ENCODE measurements at regions not wholly inside any gene's neighbourhood (a gene's known extent, or its start where the extent isn't known, plus 50 kb on each side); places are given as distances from the start of the nearest gene placed in this dataset.
"Not testable (repeated sequence)": the region's sequence is repeated elsewhere in the genome, so short reads cannot be mapped to it uniquely, and the experiment has no call there.

DNA sequence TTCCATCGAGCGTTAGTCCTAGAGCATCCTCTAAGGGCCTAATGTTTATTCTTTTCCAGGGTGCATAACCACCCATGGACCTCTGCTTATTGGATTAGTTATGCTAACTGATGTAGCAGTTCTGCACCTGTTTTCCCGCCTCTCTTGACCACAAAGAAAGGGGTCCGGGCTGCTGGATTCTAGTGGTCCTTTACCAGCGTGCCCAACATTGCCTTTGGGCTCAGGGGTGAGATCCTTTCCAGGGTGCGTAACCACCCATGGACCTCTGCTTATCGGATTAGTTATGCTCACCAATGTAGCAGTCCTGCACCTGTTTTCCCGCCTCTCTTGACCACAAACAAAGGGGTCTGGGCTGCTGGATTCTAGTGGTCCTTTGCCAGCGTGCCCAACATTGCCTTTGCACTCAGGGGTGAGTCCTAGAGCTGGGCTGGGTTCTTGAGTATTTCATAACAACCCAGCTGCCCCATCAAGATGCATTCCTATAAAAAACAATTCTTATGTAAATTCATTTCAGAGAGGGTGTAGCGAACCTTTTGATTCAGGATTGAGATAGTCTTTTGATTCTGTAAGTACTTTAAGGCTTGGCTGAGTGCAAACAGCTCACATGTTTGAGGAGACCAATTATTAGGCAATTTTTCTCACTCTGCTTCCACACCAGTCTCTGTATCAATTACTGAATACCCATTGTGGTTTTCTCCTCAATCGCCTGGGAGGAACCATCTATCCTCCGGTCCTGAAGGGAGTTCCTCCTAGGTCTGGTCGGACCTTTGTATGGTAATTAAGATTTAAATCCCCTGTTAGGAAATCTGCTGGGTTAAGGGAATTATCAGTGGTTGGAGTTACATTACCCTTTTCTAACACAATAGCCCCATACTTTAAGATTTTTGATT is 253.0 kb upstream of the CNR1 start:
- H3K27me3 ChIP-seq (replicated peaks; ENCODE audit: insufficient read depth); H3K4me3 ChIP-seq; H3K4me1 ChIP-seq (ENCODE audit: insufficient read depth); H3K4me2 ChIP-seq (ENCODE audit: unreplicated experiment); H3K9me3 ChIP-seq (ENCODE audit: low read depth); H3K79me2 ChIP-seq (ENCODE audit: insufficient read depth); H3K9ac ChIP-seq; DNase-seq; H3F3A ChIP-seq (ENCODE audit: insufficient read depth); H2AFZ ChIP-seq; H3K27ac ChIP-seq; H4K20me1 ChIP-seq (ENCODE audit: insufficient read depth); in situ Hi-C loops (cut with MboI); H3K9me2 ChIP-seq (ENCODE audit: insufficient read depth); H3K36me3 ChIP-seq (ENCODE audit: low read depth): not testable (repeated sequence)
- 36 to 43% methylated on average over 13 of the region's 13 CpGs for WGBS, 2 experiments (ENCODE audit: low coverage in 1 of 2, low lambda C conversion rate in 2 of 2, missing lambda C conversion rate in 2 of 2)

- H3K79me2 ChIP-seq (ENCODE audit: insufficient read depth); H3K27me3 ChIP-seq (replicated peaks; ENCODE audit: insufficient read depth); H3K9me3 ChIP-seq (ENCODE audit: low read depth); H4K20me1 ChIP-seq (ENCODE audit: insufficient read depth); H2AFZ ChIP-seq; H3F3A ChIP-seq (ENCODE audit: insufficient read depth); H3K4me1 ChIP-seq (ENCODE audit: insufficient read depth); H3K27ac ChIP-seq; DNase-seq; H3K9ac ChIP-seq; H3K36me3 ChIP-seq (ENCODE audit: low read depth); H3K4me2 ChIP-seq (ENCODE audit: unreplicated experiment); in situ Hi-C loops (cut with MboI); H3K9me2 ChIP-seq (ENCODE audit: insufficient read depth); H3K4me3 ChIP-seq: not testable (repeated sequence)
- WGBS, 2 experiments (ENCODE audit: low coverage in 1 of 2, low lambda C conversion rate in 2 of 2, missing lambda C conversion rate in 2 of 2), result 48 to 51% methylated on average over 5 of the region's 5 CpGs
Observed at GRCh38 chr6:88417361-88417760, 251.2 kb upstream of the CNR1 start.

DNA sequence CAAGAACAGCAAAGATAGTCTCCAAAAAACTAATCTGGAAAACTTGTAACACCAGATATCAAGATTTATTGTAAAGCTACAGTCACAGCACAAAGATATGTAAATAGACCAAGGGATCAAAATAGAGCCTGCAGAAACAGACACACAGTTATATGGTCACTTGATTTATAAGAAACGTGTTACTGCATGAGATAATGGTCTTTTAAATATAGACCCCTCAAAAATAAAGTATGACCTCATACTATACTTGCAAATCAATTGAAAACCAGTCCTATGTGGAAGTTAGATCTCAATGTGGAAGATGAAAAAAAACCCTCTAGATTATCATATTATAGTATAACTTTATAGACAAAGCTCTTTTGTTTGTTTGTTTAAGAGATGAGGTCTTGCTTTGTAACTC is 247.3 kb upstream of the CNR1 start:
- Histone ChIP-seq H3K27ac (no peak overlapping the region), H3F3A (ENCODE audit: insufficient read depth) (no peaks in the 10 kb centered on the region), H3K4me2 (ENCODE audit: unreplicated experiment) (no peak overlapping the region), H3K27me3 (replicated peaks; ENCODE audit: insufficient read depth) (no peaks in the 10 kb centered on the region), H3K9me3 (ENCODE audit: low read depth) (no peaks in the 10 kb centered on the region), H4K20me1 (ENCODE audit: insufficient read depth) (no peaks in the 10 kb centered on the region), H3K4me1 (ENCODE audit: insufficient read depth) (no peaks in the 10 kb centered on the region), H3K36me3 (ENCODE audit: low read depth) (no peaks in the 10 kb centered on the region), H3K79me2 (ENCODE audit: insufficient read depth) (no peaks in the 10 kb centered on the region), H3K9ac (no peak overlapping the region), H3K9me2 (ENCODE audit: insufficient read depth) (no peaks in the 10 kb centered on the region), H3K4me3 (no peak overlapping the region), H2AFZ (no peak overlapping the region)
- DNase-seq, result no peak
- TF ChIP-seq EZH2 (IDR thresholded peaks at IDR 0.05; ENCODE audit: insufficient read depth, poor library complexity, severe bottlenecking) (no peak), EZH2phosphoT487 (IDR thresholded peaks at IDR 0.05; ENCODE audit: insufficient read depth, low read depth) (no peak)
- 0 to 4% methylated on average over 1 of the region's 1 CpG for WGBS, 2 experiments (ENCODE audit: low coverage in 1 of 2, low lambda C conversion rate in 2 of 2, missing lambda C conversion rate in 2 of 2)
- in situ Hi-C loops (cut with MboI), result no loop called here

DNA sequence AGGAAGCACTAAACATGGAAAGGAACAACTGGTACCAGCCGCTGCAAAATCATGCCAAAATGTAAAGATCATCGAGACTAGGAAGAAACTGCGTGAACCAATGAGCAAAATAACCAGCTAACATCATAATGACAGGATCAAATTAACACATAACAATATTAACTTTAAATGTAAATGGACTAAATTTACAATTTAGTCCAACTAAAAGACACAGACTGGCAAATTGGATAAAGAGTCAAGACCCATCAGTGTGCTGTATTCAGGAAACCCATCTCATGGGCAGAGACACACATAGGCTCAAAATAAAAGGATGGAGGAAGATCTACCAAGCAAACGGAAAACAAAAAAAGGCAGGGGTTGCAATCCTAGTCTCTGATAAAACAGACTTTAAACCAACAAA is 242.2 kb upstream of the CNR1 start:
- H3K4me3 ChIP-seq; DNase-seq; H3K9me2 ChIP-seq (ENCODE audit: insufficient read depth); H3K9me3 ChIP-seq (ENCODE audit: low read depth); H3K27ac ChIP-seq; H2AFZ ChIP-seq; H3K79me2 ChIP-seq (ENCODE audit: insufficient read depth); H3K27me3 ChIP-seq (replicated peaks; ENCODE audit: insufficient read depth); H3K4me2 ChIP-seq (ENCODE audit: unreplicated experiment); H3K9ac ChIP-seq; H3K36me3 ChIP-seq (ENCODE audit: low read depth); H3F3A ChIP-seq (ENCODE audit: insufficient read depth); H3K4me1 ChIP-seq (ENCODE audit: insufficient read depth); H4K20me1 ChIP-seq (ENCODE audit: insufficient read depth); in situ Hi-C loops (cut with MboI): not testable (repeated sequence)
- WGBS, 2 experiments (ENCODE audit: low coverage in 1 of 2, low lambda C conversion rate in 2 of 2, missing lambda C conversion rate in 2 of 2), result 43 to 59% methylated on average over 3 of the region's 4 CpGs

DNA sequence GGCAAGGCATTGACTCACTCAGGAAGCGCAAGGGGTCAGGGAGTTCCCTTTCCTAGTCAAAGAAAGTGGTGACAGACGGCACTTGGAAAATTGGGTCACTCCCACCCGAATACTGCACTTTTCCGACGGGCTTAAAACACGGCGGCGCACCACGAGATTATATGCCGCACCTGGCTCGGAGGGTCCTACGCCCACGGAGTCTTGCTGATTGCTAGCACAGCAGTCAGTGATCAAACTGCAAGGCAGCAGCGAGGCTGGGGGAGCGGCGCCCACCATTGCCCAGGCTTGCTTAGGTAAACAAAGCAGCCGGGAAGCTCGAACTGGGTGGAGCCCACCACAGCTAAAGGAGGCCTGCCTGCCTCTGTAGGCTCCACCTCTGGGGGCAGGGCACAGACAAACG is 240.5 kb upstream of the CNR1 start:
- H4K20me1 ChIP-seq (ENCODE audit: insufficient read depth); H3K27me3 ChIP-seq (replicated peaks; ENCODE audit: insufficient read depth); H3K79me2 ChIP-seq (ENCODE audit: insufficient read depth); H3K4me3 ChIP-seq; H3F3A ChIP-seq (ENCODE audit: insufficient read depth); H3K9me3 ChIP-seq (ENCODE audit: low read depth); H3K9me2 ChIP-seq (ENCODE audit: insufficient read depth); H3K36me3 ChIP-seq (ENCODE audit: low read depth); H3K9ac ChIP-seq; H2AFZ ChIP-seq; H3K4me2 ChIP-seq (ENCODE audit: unreplicated experiment); H3K4me1 ChIP-seq (ENCODE audit: insufficient read depth); DNase-seq; in situ Hi-C loops (cut with MboI); H3K27ac ChIP-seq: not testable (repeated sequence)
- 65 to 72% methylated on average over 18 to 19 of the region's 19 CpGs for WGBS, 2 experiments (ENCODE audit: low coverage in 1 of 2, low lambda C conversion rate in 2 of 2, missing lambda C conversion rate in 2 of 2)
